ENCODE measurements at regions not wholly inside any gene's neighbourhood (a gene's known extent, or its start where the extent isn't known, plus 50 kb on each side); places are given as distances from the start of the nearest gene placed in this dataset.

GRCh38 chr12:93956551-93956950 lies 191.8 kb upstream of the PLXNC1 start:
- intact Hi-C loops (cut with DNase I): no loop called here
- TF ChIP-seq POLR2A (IDR thresholded peaks at IDR 0.05): no peak
- TF ChIP-seq POLR2AphosphoS5 (IDR thresholded peaks at IDR 0.05; ENCODE audit: insufficient read depth in 1 of 2, low read depth in 1 of 2): no peak
- TF ChIP-seq, protein P1, sequence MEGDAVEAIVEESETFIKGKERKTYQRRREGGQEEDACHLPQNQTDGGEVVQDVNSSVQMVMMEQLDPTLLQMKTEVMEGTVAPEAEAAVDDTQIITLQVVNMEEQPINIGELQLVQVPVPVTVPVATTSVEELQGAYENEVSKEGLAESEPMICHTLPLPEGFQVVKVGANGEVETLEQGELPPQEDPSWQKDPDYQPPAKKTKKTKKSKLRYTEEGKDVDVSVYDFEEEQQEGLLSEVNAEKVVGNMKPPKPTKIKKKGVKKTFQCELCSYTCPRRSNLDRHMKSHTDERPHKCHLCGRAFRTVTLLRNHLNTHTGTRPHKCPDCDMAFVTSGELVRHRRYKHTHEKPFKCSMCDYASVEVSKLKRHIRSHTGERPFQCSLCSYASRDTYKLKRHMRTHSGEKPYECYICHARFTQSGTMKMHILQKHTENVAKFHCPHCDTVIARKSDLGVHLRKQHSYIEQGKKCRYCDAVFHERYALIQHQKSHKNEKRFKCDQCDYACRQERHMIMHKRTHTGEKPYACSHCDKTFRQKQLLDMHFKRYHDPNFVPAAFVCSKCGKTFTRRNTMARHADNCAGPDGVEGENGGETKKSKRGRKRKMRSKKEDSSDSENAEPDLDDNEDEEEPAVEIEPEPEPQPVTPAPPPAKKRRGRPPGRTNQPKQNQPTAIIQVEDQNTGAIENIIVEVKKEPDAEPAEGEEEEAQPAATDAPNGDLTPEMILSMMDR (IDR thresholded peaks at IDR 0.05): no peak
- Histone ChIP-seq H3K4me3 (no peak overlapping the region), H3K27me3 (no peaks in the 10 kb centered on the region), H3K27ac (no peak overlapping the region), H3K4me1 (no peaks in the 10 kb centered on the region), H3K36me3 (no peaks in the 10 kb centered on the region), H3K9me3 (no peaks in the 10 kb centered on the region)
- no peak for DNase-seq (ENCODE audit: extremely low spot score in 2 of 2)

DNA sequence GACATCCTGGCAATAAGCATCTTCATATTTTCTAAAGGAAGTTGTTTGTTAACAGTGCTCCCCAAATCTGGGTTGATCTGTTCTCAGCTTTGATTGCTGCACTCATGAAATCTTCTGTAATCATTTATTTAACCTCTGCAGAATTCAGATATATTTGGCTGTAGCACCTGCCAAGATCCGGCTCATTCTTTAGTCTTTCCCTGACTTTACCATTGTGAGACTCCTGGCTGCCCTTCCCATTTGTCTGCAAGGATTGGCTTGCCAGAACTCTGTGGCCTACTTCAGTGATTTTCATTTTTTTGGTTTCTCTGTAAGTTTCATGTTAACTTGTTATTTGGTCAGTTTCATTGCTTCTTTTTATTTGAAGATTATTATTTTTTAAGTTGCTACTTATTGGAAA lies 191.2 kb upstream of the PLXNC1 start:
- intact Hi-C loops (cut with DNase I): no loop called here
- H3K9me3 ChIP-seq: no peaks in the 10 kb centered on the region
- TF ChIP-seq POLR2A (IDR thresholded peaks at IDR 0.05): no peak
- TF ChIP-seq, protein P1 (IDR thresholded peaks at IDR 0.05): no peak
- no peak for TF ChIP-seq POLR2AphosphoS5 (IDR thresholded peaks at IDR 0.05; ENCODE audit: insufficient read depth in 1 of 2, low read depth in 1 of 2)
- no peak overlapping the region for H3K4me3 ChIP-seq
- H3K27ac ChIP-seq: no peak overlapping the region
- H3K4me1 ChIP-seq: no peaks in the 10 kb centered on the region
- DNase-seq (ENCODE audit: extremely low spot score in 2 of 2): no peak
- H3K36me3 ChIP-seq: no peaks in the 10 kb centered on the region
- H3K27me3 ChIP-seq: no peaks in the 10 kb centered on the region

- Histone ChIP-seq H3K4me1 (no peaks in the 10 kb centered on the region), H3K36me3 (no peaks in the 10 kb centered on the region), H3K9me3 (no peaks in the 10 kb centered on the region), H3K27me3 (no peaks in the 10 kb centered on the region), H3K27ac (no peak overlapping the region), H3K4me3 (no peak overlapping the region)
- intact Hi-C loops (cut with DNase I): no loop called here
- DNase-seq (ENCODE audit: extremely low spot score in 2 of 2): no peak
- TF ChIP-seq, protein P1 (IDR thresholded peaks at IDR 0.05): no peak
Measured at GRCh38 chr12:93957870-93958269, 190.5 kb upstream of the PLXNC1 start.

GRCh38 chr12:93959657-93960056 lies 188.7 kb upstream of the PLXNC1 start:
- H3K36me3 ChIP-seq: no peaks in the 10 kb centered on the region
- TF ChIP-seq, protein P1 (IDR thresholded peaks at IDR 0.05): no peak
- TF ChIP-seq POLR2AphosphoS5 (IDR thresholded peaks at IDR 0.05; ENCODE audit: insufficient read depth in 1 of 2, low read depth in 1 of 2): no peak
- TF ChIP-seq POLR2A (IDR thresholded peaks at IDR 0.05): no peak
- no peak overlapping the region for H3K4me3 ChIP-seq
- H3K27me3 ChIP-seq: no peaks in the 10 kb centered on the region
- intact Hi-C loops (cut with DNase I): no loop called here
- H3K9me3 ChIP-seq: no peaks in the 10 kb centered on the region
- no peak overlapping the region for H3K27ac ChIP-seq
- DNase-seq (ENCODE audit: extremely low spot score in 2 of 2): no peak
- H3K4me1 ChIP-seq: no peaks in the 10 kb centered on the region

- intact Hi-C loops (cut with DNase I): no loop called here
- no peak for DNase-seq (ENCODE audit: extremely low spot score in 2 of 2)
- Histone ChIP-seq H3K36me3 (no peaks in the 10 kb centered on the region), H3K4me1 (no peaks in the 10 kb centered on the region), H3K9me3 (no peaks in the 10 kb centered on the region), H3K27me3 (no peaks in the 10 kb centered on the region), H3K27ac (no peak overlapping the region), H3K4me3 (no peak overlapping the region)
- TF ChIP-seq POLR2AphosphoS5 (IDR thresholded peaks at IDR 0.05; ENCODE audit: insufficient read depth in 1 of 2, low read depth in 1 of 2) (no peak), POLR2A (IDR thresholded peaks at IDR 0.05) (no peak)
- TF ChIP-seq, protein P1 (IDR thresholded peaks at IDR 0.05): no peak
Measured at GRCh38 chr12:93960521-93960920, 187.9 kb upstream of the PLXNC1 start.
